GM12872 (cell line): ENCODE measurements at regions not wholly inside any gene's neighbourhood (a gene's known extent, or its start where the extent isn't known, plus 50 kb on each side); places are given as distances from the start of the nearest gene placed in this dataset.

Experiments
- TF ChIP-seq, protein P1 (sequence below): IDR thresholded peaks from 3 replicates; pipeline ENCODE4 v1.5.1; 2011; ENCODE audit warnings: low read depth, mild to moderate bottlenecking, low read length, moderate library complexity; ENCODE audit not compliant: insufficient read depth

GRCh38 chr2:37585982-37586621, 85.3 kb downstream of the CDC42EP3 start:
- TF ChIP-seq, protein P1, sequence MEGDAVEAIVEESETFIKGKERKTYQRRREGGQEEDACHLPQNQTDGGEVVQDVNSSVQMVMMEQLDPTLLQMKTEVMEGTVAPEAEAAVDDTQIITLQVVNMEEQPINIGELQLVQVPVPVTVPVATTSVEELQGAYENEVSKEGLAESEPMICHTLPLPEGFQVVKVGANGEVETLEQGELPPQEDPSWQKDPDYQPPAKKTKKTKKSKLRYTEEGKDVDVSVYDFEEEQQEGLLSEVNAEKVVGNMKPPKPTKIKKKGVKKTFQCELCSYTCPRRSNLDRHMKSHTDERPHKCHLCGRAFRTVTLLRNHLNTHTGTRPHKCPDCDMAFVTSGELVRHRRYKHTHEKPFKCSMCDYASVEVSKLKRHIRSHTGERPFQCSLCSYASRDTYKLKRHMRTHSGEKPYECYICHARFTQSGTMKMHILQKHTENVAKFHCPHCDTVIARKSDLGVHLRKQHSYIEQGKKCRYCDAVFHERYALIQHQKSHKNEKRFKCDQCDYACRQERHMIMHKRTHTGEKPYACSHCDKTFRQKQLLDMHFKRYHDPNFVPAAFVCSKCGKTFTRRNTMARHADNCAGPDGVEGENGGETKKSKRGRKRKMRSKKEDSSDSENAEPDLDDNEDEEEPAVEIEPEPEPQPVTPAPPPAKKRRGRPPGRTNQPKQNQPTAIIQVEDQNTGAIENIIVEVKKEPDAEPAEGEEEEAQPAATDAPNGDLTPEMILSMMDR: no peak

DNA sequence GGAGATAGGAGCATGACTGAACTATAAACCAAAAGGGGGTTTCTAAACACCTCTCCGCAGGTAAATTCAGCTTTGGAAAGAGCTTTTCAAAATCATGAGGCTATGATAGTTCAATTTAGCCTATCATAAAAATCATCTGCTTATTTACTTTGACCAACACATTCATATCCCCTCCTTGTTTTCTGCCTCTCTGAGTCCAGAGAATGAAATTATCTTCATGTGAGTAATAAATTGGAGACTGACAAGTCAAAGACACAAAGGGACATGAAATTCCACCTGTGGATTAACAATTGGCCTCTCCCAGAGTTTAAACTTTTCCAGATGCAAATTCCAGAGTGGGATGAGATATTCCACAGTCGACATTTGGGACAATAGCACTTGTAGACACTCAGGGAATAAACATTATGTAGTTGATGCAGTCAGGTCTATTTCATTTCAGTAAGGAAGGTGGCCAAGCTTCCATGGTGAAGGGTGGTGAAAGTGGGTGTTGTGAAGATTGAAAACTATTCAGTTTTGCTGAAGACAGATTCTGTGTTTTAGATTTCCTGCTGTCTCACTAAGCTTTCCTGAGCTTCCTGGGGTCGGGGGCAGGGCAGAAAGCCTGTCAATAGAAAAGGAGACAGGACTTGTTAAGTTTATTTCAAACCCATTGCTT, 84.7 kb downstream of the CDC42EP3 start:
- TF ChIP-seq, protein P1: no peak

- TF ChIP-seq, protein P1: no peak
Observed at GRCh38 chr2:37587817-37588216, 83.6 kb downstream of the CDC42EP3 start.

DNA sequence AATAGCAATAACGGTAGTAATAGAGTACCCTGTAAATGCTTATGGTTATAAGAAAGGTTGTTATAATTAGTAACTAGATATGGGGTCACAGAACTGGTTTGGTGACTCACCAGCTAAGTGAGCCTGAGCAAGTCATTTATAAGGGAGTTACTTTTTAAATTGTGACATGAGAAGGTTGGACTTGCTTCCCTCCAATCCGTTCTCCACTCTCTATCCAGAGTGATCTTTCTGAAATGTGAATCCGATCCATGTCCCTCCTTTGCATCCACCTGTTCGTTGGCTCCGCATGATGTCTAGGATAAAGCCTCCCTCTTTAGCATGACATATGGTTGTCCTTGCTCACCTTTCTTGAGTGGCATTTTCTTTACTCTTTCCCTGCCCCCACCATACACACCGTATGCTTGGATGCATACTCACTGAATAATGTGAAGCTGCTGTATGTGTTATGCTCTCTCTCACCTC, 83.1 kb downstream of the CDC42EP3 start:
- TF ChIP-seq, protein P1: no peak

- TF ChIP-seq, protein P1: no peak
Observed at GRCh38 chr2:37589298-37589697, 82.1 kb downstream of the CDC42EP3 start.

DNA sequence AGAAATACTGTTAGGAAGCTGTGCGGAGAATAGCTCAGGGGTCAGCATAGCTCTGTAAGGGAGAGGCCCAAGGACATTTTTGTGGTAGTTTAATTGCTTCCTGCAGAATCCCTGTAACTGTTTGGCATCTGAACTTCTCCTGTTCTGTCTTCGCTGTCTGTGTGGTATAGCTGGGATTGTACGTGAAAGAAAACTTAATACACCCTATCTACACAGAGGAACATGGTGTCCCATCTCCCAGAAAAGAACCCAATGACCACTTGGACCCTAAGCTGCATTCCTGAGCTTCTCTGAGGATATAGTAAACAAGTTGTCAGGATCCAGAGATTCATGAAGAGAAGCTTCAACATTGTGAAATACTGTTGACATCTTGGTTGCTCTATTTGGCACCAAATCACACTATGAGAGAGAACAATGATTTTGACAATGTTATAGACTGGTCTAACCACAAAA, 81.3 kb downstream of the CDC42EP3 start:
- TF ChIP-seq, protein P1: no peak
